A549 (cell line): ENCODE measurements at regions not wholly inside any gene's neighbourhood (a gene's known extent, or its start where the extent isn't known, plus 50 kb on each side); places are given as distances from the start of the nearest gene placed in this dataset.

ENCODE experiments used
- CHD4 ChIP-seq: fragments of 200-600 bp; sonication (generic); IDR thresholded peaks from 2 replicates; pipeline ENCODE4 v1.6.1; 2016; ENCODE audit warnings: antibody characterized with exemption, mild to moderate bottlenecking, borderline replicate concordance
- JUNB ChIP-seq: fragments of >200 bp; sonication (Bioruptor Twin); formaldehyde crosslinking; IDR thresholded peaks from 2 replicates; pipeline ENCODE4 v1.6.1; 2016
- MAZ ChIP-seq: fragments of 150-350 bp; IDR thresholded peaks from 2 replicates; pipeline ENCODE4 v1.6.1; 2014; ENCODE audit warnings: antibody characterized with exemption, low read depth, low read length, borderline replicate concordance
- POLR2A ChIP-seq: IDR thresholded peaks from 2 replicates; pipeline ENCODE4 v1.6.1; 2012; ENCODE audit warnings: mild to moderate bottlenecking, low read length
- RFX5 ChIP-seq: fragments of 450-650 bp; IDR thresholded peaks from 2 replicates; pipeline ENCODE4 v1.7.1; 2014; ENCODE audit warnings: antibody characterized with exemption, mild to moderate bottlenecking, moderate library complexity
- TP53 ChIP-seq: fragments of 250-450 bp; sonication (Bioruptor Pico); IDR thresholded peaks from 2 replicates; pipeline ENCODE4 v1.5.0; 2021; ENCODE audit warnings: mild to moderate bottlenecking, moderate library complexity
- ZC3H11A ChIP-seq: fragments of 450-650 bp; IDR thresholded peaks from 2 replicates; pipeline ENCODE4 v1.6.1; 2014; ENCODE audit warnings: antibody characterized with exemption, mild to moderate bottlenecking
- TF ChIP-seq, protein P1 (sequence below): fragments of >200 bp; sonication (Bioruptor Twin); formaldehyde crosslinking; IDR thresholded peaks from 3 replicates; pipeline ENCODE4 v1.5.1; 2016
- TF ChIP-seq, protein P2 (sequence below): IDR thresholded peaks from 2 replicates; pipeline ENCODE4 v1.6.1; 2012; ENCODE audit warnings: low read depth, borderline replicate concordance

DNA sequence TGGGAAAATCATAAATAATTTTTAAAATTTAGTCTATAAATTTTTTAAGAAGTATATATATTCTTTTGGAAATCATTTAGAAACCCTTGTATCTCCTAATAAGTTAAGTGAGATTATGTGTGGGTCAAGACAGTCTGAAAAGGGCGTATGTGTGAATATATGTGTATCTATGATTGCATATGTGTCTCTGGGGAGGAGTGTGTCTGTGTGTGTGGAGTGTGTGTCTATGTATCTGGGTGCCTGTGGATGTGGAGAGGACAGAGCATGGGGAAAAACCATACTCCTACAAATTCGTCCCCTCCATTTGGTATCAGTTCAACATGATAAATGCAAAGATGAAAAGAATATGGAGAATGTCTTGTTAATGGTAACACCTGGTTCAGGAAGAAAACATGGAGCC is 342.0 kb upstream of the ACTBL2 start:
- TF ChIP-seq POLR2A, result no peak
- TF ChIP-seq, protein P1, sequence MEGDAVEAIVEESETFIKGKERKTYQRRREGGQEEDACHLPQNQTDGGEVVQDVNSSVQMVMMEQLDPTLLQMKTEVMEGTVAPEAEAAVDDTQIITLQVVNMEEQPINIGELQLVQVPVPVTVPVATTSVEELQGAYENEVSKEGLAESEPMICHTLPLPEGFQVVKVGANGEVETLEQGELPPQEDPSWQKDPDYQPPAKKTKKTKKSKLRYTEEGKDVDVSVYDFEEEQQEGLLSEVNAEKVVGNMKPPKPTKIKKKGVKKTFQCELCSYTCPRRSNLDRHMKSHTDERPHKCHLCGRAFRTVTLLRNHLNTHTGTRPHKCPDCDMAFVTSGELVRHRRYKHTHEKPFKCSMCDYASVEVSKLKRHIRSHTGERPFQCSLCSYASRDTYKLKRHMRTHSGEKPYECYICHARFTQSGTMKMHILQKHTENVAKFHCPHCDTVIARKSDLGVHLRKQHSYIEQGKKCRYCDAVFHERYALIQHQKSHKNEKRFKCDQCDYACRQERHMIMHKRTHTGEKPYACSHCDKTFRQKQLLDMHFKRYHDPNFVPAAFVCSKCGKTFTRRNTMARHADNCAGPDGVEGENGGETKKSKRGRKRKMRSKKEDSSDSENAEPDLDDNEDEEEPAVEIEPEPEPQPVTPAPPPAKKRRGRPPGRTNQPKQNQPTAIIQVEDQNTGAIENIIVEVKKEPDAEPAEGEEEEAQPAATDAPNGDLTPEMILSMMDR, result no peak
- TF ChIP-seq CHD4, result no peak
- TF ChIP-seq MAZ, result no peak
- TF ChIP-seq, protein P2, sequence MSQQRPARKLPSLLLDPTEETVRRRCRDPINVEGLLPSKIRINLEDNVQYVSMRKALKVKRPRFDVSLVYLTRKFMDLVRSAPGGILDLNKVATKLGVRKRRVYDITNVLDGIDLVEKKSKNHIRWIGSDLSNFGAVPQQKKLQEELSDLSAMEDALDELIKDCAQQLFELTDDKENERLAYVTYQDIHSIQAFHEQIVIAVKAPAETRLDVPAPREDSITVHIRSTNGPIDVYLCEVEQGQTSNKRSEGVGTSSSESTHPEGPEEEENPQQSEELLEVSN, result no peak
- no peak for TF ChIP-seq ZC3H11A
- TF ChIP-seq RFX5, result no peak
- TF ChIP-seq TP53, result no peak
- no peak for TF ChIP-seq JUNB
